ENCODE measurements at regions not wholly inside any gene's neighbourhood (a gene's known extent, or its start where the extent isn't known, plus 50 kb on each side); places are given as distances from the start of the nearest gene placed in this dataset.

- TF ChIP-seq CTCF (conservative IDR thresholded peaks at IDR 0.05; ENCODE audit: low read length): no peak
- no peak for TF ChIP-seq EZH2phosphoT487 (IDR thresholded peaks at IDR 0.05; ENCODE audit: borderline replicate concordance, low read depth, low read length)
Observed at GRCh38 chr6:85715797-85716196, 73.1 kb upstream of the SYNCRIP start.

Data from OCI-LY7 (cell line).